Endothelial cell of umbilical vein (primary cell): ENCODE measurements at regions not wholly inside any gene's neighbourhood (a gene's known extent, or its start where the extent isn't known, plus 50 kb on each side); places are given as distances from the start of the nearest gene placed in this dataset.

Experiments
- BruUV-seq: library from RNA; stranded (reverse); fragments of 400-500 nt; replicated peaks from 2 replicates; lab custom pipeline; 2021; lab: Mats Ljungman, UMichigan
- CTCF ChIA-PET: fragments of 300-600, 350-600 bp; sonication (Branson Sonifier 250); formaldehyde crosslinking; loops from one replicate; lab custom pipeline; 2021; ENCODE audit warnings: antibody characterized with exemption, inconsistent platforms; lab: Charles Lee
- POLR2A ChIA-PET: fragments of 300-600, 350-600 bp; sonication (Branson Sonifier 250); formaldehyde crosslinking; loops from one replicate; lab custom pipeline; 2021; ENCODE audit warnings: antibody characterized with exemption, inconsistent platforms; lab: Charles Lee
- DNase-seq: peaks from one replicate; pipeline ENCODE4 v3.0.0-alpha.2; 2011; ENCODE audit warnings: low read depth, low spot score
- FAIRE-seq: peaks from 2 replicates; lab custom pipeline; 2011; peaks lifted over from hg19 to GRCh38; lab: Jason Lieb, UNC
- H2AFZ ChIP-seq: 2 replicates; pipeline ENCODE4 v1.6.0; 2012; ENCODE audit warnings: low read depth, low read length, control low read depth, inconsistent platforms
- H3K27ac ChIP-seq: 2 replicates; pipeline ENCODE4 v1.5.1; 2011; ENCODE audit warnings: low read depth, mild to moderate bottlenecking, control low read depth, low read length, moderate library complexity; ENCODE audit not compliant: insufficient read depth
- H3K27me3 ChIP-seq, 2 experiments: 2 replicates each; pipeline versions ENCODE4 v1.6.0 to v1.6.1; 2011; ENCODE audit warnings: low read length in 2 of 2, mixed read lengths in 1 of 2; ENCODE audit not compliant: control insufficient read depth in 2 of 2, insufficient read depth in 2 of 2
- H3K36me3 ChIP-seq, 2 experiments: 2 replicates in 1 of 2; 3 replicates in 1 of 2; pipeline ENCODE4 v1.5.1; 2011; ENCODE audit warnings: low read length in 2 of 2, mild to moderate bottlenecking in 1 of 2, moderate library complexity in 1 of 2; ENCODE audit not compliant: control insufficient read depth in 2 of 2, insufficient read depth in 2 of 2; ENCODE audit errors: extremely low read depth in 1 of 2
- H3K4me1 ChIP-seq: 3 replicates; pipeline ENCODE4 v1.5.1; 2011; ENCODE audit warnings: mild to moderate bottlenecking, low read length; ENCODE audit not compliant: control insufficient read depth, insufficient read depth; ENCODE audit errors: extremely low read depth
- H3K4me2 ChIP-seq: 2 replicates; pipeline ENCODE4 v1.6.1; 2011; ENCODE audit warnings: low read length, control low read depth, mixed read lengths; ENCODE audit not compliant: insufficient read depth
- H3K4me3 ChIP-seq, 3 experiments: fragments of 200-600 bp in 1 of 3; sonication (generic), shearing (Covaris generic) in 1 of 3; replicated peaks in 1 of 3; 2 replicates each; pipeline ENCODE4 v1.5.1; 2011 to 2016; ENCODE audit warnings: control low read depth in 3 of 3, low read length in 3 of 3, mild to moderate bottlenecking in 2 of 3, inconsistent platforms in 1 of 3, low read depth in 1 of 3, moderate library complexity in 1 of 3; ENCODE audit not compliant: insufficient read depth in 1 of 3
- H3K79me2 ChIP-seq: 2 replicates; pipeline ENCODE4 v1.6.0; 2012; ENCODE audit warnings: low read length, inconsistent platforms; ENCODE audit not compliant: control insufficient read depth, insufficient read depth
- H3K9ac ChIP-seq: replicated peaks from 2 replicates; pipeline ENCODE3; 2011; ENCODE audit warnings: low read length, control low read depth; ENCODE audit not compliant: insufficient read depth; ENCODE audit errors: extremely low read depth
- H3K9me1 ChIP-seq: replicated peaks from 3 replicates; pipeline ENCODE4 v1.6.0; 2011; ENCODE audit warnings: mild to moderate bottlenecking, low read length; ENCODE audit not compliant: control insufficient read depth, insufficient read depth; ENCODE audit errors: extremely low read depth
- H3K9me3 ChIP-seq: replicated peaks from 2 replicates; pipeline ENCODE4 v1.5.1; 2012; ENCODE audit warnings: low read length, inconsistent platforms; ENCODE audit not compliant: control insufficient read depth, insufficient read depth
- H4K20me1 ChIP-seq: replicated peaks from 2 replicates; pipeline ENCODE3; 2011; ENCODE audit warnings: mild to moderate bottlenecking, low read length; ENCODE audit not compliant: control insufficient read depth, insufficient read depth; ENCODE audit errors: extremely low read depth
- GATA2 ChIP-seq: IDR thresholded peaks from 2 replicates; pipeline ENCODE4 v1.7.0; 2011; ENCODE audit warnings: low read depth, mild to moderate bottlenecking, moderate library complexity, mixed read lengths, low read length; ENCODE audit not compliant: insufficient read length, insufficient read depth
- MYC ChIP-seq: IDR thresholded peaks from one replicate; pipeline ENCODE4 v1.6.1; 2011; ENCODE audit warnings: mild to moderate bottlenecking, low read depth, low read length
- POLR2AphosphoS5 ChIP-seq: IDR thresholded peaks from 2 replicates; pipeline ENCODE4 v1.6.1; 2012; ENCODE audit warnings: low read depth, mild to moderate bottlenecking, control low read depth, low read length, moderate library complexity; ENCODE audit not compliant: insufficient read depth
- dilution Hi-C: fragments of 300-500 bp; cut with MboI; formaldehyde crosslinking; loops from one replicate; pipeline ENCODE4 v1.15.0; 2019; ENCODE audit warnings: low sequenced_read_pairs; ENCODE audit not compliant: extremely low pct_ligation_motif_present
- intact Hi-C: fragments of 100-400 bp; cut with micrococcal nuclease; formaldehyde crosslinking; loops from one replicate; pipeline ENCODE4 v1.10.0; 2022

DNA sequence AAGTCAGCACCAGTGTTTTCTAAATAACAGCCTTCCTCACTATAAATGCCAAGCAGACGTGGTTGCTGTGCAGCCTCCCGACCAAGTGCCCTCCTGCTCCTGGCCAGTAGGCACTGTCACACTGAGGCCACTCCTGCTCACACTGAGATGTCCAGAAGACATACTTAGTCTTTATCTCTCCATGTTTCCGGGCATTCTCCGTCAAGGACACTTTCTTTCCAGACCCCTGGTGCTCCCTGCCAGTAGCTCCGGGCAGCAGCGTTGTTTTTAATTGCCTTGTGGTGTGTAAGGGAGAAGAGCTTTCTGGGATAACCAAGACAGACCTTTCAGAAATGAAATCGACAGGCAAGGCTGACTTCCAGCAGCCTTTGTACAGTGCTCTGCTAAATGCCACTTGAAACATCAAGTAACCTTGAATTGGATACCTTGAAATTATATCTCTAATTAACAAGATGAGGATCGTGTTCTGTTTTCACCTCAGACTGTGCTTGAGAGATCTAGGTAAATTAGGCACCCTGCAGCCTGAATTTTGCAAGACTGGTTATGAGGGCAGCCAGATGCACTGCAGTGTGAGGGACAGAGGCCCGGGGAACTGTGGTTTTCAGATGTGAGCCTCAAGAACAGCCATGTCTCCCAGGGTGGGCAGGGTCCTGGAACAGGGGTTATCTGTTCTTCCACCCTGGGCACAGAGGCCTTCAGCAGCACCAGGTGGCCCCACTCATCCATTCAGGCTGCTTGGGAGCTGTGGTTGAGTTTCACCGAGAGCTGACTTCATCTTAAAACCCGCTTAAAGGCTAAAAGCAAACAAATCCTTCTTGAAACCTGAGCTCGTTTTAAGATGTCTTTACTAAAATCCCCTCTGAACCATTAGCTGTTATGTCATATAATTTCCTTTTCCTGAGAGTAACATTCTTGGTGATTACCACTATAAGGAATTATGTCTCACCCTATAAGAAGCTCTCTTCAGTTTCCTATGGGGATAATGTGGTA lies 105.5 kb upstream of the IL12A start:
- ChIA-PET CTCF (interaction anchor here (1.2 to 8.3 kb wide), 13 partner anchors 11 to 532 kb away, joined by 3 to 227 read pairs (median 34); partner anchors contain the start of gene IL12A), POLR2A (interaction anchor here (0.7 to 2.3 kb wide), 4 partner anchors 23 to 63 kb away, joined by 3 to 25 read pairs (median 3); no protein-coding TSS in a partner anchor)
- no peaks in the 10 kb centered on the region for H3K9me1 ChIP-seq
- peaks cover 34% of the 10 kb centered on the region for H3K4me1 ChIP-seq
- peaks cover 0 to 1% of the 10 kb centered on the region in 2 experiments for H3K36me3 ChIP-seq
- intact Hi-C loops, result loop anchor here (1.0 to 10.0 kb wide), 9 partner anchors 8 to 616 kb away; partner anchors contain the start of gene IL12A
- DNase-seq, result peak; percentile 73
- H3K4me2 ChIP-seq, result peak overlapping the region; percentile 59
- H3K9ac ChIP-seq, result peak overlapping the region; percentile 62
- H3K27me3 ChIP-seq, result no peaks in the 10 kb centered on the region
- TSS peak; percentile 20 for BruUV-seq
- H3K9me3 ChIP-seq, result no peaks in the 10 kb centered on the region
- FAIRE-seq, result peak; percentile 75
- H3K4me3 ChIP-seq, result no peak overlapping the region
- H3K79me2 ChIP-seq, result peaks cover 40% of the 10 kb centered on the region
- dilution Hi-C loops, result no loop called here
- H4K20me1 ChIP-seq, result no peaks in the 10 kb centered on the region
- TF ChIP-seq POLR2AphosphoS5 (no peak), GATA2 (no peak), MYC (no peak)
- peak overlapping the region; percentile 20 for H2AFZ ChIP-seq
- H3K27ac ChIP-seq, result peak overlapping the region; percentile 81
